Glutamatergic neuron (in vitro differentiated cells): ENCODE measurements at regions not wholly inside any gene's neighbourhood (a gene's known extent, or its start where the extent isn't known, plus 50 kb on each side); places are given as distances from the start of the nearest gene placed in this dataset.

Experiments used
- DNase-seq: peaks from one replicate; pipeline ENCODE4 v3.0.0; 2022
- H3K27ac Mint-ChIP-seq: one replicate; pipeline ENCODE4 v1.8.0; 2020; ENCODE audit warnings: mild to moderate bottlenecking, mixed read lengths, inconsistent platforms; ENCODE audit not compliant: unreplicated experiment
- H3K27me3 Mint-ChIP-seq: one replicate; pipeline ENCODE4 v1.8.0; 2020; ENCODE audit warnings: mild to moderate bottlenecking, moderate library complexity, mixed read lengths, inconsistent platforms; ENCODE audit not compliant: unreplicated experiment
- H3K36me3 Mint-ChIP-seq: one replicate; pipeline ENCODE4 v1.8.0; 2020; ENCODE audit warnings: mild to moderate bottlenecking, mixed read lengths, inconsistent platforms; ENCODE audit not compliant: unreplicated experiment
- H3K4me1 Mint-ChIP-seq: one replicate; pipeline ENCODE4 v1.8.0; 2020; ENCODE audit warnings: mild to moderate bottlenecking, low read depth, mixed read lengths, inconsistent platforms; ENCODE audit not compliant: unreplicated experiment
- H3K4me3 Mint-ChIP-seq: one replicate; pipeline ENCODE4 v1.8.0; 2020; ENCODE audit warnings: mild to moderate bottlenecking, mixed read lengths, inconsistent platforms; ENCODE audit not compliant: unreplicated experiment
- H3K9me3 Mint-ChIP-seq: one replicate; pipeline ENCODE4 v1.8.0; 2020; ENCODE audit warnings: mild to moderate bottlenecking, moderate library complexity, mixed read lengths, inconsistent platforms; ENCODE audit not compliant: unreplicated experiment
- TF ChIP-seq, protein P1 (sequence below): fragments of 200-600 bp; sonication (generic); IDR thresholded peaks from one replicate; pipeline ENCODE4 v1.5.0; 2021; ENCODE audit not compliant: partially characterized antibody, unreplicated experiment

DNA sequence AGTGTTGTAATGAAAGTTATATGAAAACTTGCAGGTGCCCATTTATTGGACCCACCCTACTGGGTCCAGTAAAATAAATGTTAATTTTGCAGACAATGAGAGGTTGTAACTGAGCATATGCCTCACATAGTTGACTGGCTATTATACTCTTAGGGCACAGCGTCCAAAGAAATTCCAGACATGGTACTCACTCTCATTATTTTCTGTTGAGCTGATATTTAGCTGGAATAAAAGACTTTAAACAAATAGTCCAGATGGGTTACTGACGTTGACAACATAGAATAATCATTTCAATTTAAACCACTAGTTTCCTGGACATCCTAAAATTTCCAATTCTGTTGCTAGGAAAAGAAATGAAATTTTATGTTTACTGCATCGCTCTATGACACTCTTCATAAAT, 174.5 kb downstream of the ZNF365 start:
- no peaks in the 10 kb centered on the region for H3K4me1 Mint-ChIP-seq
- DNase-seq, result no peak
- H3K27me3 Mint-ChIP-seq, result no peaks in the 10 kb centered on the region
- no peaks in the 10 kb centered on the region for H3K36me3 Mint-ChIP-seq
- H3K9me3 Mint-ChIP-seq, result no peaks in the 10 kb centered on the region
- no peak overlapping the region for H3K27ac Mint-ChIP-seq
- no peak overlapping the region for H3K4me3 Mint-ChIP-seq
- TF ChIP-seq, protein P1, sequence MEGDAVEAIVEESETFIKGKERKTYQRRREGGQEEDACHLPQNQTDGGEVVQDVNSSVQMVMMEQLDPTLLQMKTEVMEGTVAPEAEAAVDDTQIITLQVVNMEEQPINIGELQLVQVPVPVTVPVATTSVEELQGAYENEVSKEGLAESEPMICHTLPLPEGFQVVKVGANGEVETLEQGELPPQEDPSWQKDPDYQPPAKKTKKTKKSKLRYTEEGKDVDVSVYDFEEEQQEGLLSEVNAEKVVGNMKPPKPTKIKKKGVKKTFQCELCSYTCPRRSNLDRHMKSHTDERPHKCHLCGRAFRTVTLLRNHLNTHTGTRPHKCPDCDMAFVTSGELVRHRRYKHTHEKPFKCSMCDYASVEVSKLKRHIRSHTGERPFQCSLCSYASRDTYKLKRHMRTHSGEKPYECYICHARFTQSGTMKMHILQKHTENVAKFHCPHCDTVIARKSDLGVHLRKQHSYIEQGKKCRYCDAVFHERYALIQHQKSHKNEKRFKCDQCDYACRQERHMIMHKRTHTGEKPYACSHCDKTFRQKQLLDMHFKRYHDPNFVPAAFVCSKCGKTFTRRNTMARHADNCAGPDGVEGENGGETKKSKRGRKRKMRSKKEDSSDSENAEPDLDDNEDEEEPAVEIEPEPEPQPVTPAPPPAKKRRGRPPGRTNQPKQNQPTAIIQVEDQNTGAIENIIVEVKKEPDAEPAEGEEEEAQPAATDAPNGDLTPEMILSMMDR, result no peak

- Mint-ChIP-seq H3K4me3 (no peak overlapping the region), H3K4me1 (peaks cover 9% of the 10 kb centered on the region), H3K27ac (no peak overlapping the region), H3K9me3 (peaks cover 9% of the 10 kb centered on the region), H3K27me3 (peaks cover 6% of the 10 kb centered on the region), H3K36me3 (no peaks in the 10 kb centered on the region)
- TF ChIP-seq, protein P1, result no peak
- DNase-seq, result no peak
Observed at GRCh38 chr10:62550173-62550572, 176.0 kb downstream of the ZNF365 start.

DNA sequence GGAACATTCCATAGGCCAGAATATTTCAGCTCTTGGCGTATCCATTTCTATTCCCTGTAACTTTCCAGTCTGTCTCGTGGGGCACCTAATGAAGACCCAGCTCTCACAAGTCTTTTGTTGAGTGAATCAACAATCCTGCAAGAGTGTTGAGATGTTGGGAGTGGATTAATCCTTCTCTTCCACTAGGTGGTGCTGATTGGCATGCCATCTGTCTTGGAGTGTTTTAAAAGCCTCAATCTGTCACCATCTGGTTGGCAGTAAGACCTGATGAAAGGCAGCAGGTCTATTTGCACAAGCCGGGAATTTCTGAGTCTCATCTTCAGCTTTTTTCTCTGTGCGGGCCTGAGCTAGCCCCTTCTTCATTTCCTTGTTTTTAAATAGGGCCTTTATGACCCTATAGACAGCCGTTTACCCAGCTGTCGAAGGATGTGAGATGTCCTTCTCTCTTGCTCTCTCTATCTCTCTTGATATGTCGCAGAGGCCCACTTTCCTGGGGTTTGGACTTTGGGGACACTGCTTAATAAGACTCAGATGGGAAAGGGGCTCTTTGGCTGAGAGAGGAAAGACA, 180.5 kb downstream of the ZNF365 start:
- H3K27me3 Mint-ChIP-seq, result peaks cover 6% of the 10 kb centered on the region

GRCh38 chr10:62559481-62560200, 185.5 kb downstream of the ZNF365 start:
- H3K27ac Mint-ChIP-seq, result no peak overlapping the region
- TF ChIP-seq, protein P1, result no peak
- peaks cover 20% of the 10 kb centered on the region for H3K4me1 Mint-ChIP-seq
- peaks cover 9% of the 10 kb centered on the region for H3K9me3 Mint-ChIP-seq
- no peaks in the 10 kb centered on the region for H3K36me3 Mint-ChIP-seq
- peaks cover 8% of the 10 kb centered on the region for H3K27me3 Mint-ChIP-seq
- DNase-seq, result no peak
- no peak overlapping the region for H3K4me3 Mint-ChIP-seq

More for the DNA sequence above, 180.5 kb downstream of the ZNF365 start:
- Mint-ChIP-seq H3K4me3 (peak overlapping the region; percentile 23), H3K36me3 (no peaks in the 10 kb centered on the region), H3K27ac (peak overlapping the region; percentile 84), H3K4me1 (peaks cover 16% of the 10 kb centered on the region), H3K9me3 (peaks cover 10% of the 10 kb centered on the region)
- peak; percentile 25 for DNase-seq
- TF ChIP-seq, protein P1, result peak; percentile 78

- peaks cover 15% of the 10 kb centered on the region for H3K4me1 Mint-ChIP-seq
- H3K9me3 Mint-ChIP-seq, result peaks cover 4% of the 10 kb centered on the region
- H3K27ac Mint-ChIP-seq, result no peak overlapping the region
- H3K36me3 Mint-ChIP-seq, result no peaks in the 10 kb centered on the region
- peaks cover 4% of the 10 kb centered on the region for H3K27me3 Mint-ChIP-seq
- no peak overlapping the region for H3K4me3 Mint-ChIP-seq
- no peak for DNase-seq
- TF ChIP-seq, protein P1, result no peak
Observed at GRCh38 chr10:62560201-62560819, 186.1 kb downstream of the ZNF365 start.
